ENCODE measurements at regions not wholly inside any gene's neighbourhood (a gene's known extent, or its start where the extent isn't known, plus 50 kb on each side); places are given as distances from the start of the nearest gene placed in this dataset.

DNA sequence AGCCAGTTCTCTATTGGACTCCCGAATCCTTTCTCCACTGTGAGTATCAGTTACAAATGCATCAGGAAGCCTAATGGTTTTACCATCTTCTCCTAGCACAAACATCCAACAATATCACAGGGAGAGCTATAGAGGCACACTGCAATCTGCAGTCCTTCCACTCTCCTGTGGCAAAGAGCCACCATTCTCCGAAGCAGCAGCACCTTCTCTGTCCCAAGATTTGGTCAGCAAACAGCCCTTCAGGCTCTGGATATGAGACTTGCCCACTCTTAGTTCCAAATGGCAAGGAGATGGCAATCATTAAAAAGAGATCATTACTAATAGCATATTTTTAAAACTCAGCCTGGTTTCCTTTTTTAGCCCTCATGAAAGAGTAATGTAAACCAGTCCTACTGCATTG lies 223.4 kb downstream of the HS3ST3A1 start:
- TF ChIP-seq, protein P1, sequence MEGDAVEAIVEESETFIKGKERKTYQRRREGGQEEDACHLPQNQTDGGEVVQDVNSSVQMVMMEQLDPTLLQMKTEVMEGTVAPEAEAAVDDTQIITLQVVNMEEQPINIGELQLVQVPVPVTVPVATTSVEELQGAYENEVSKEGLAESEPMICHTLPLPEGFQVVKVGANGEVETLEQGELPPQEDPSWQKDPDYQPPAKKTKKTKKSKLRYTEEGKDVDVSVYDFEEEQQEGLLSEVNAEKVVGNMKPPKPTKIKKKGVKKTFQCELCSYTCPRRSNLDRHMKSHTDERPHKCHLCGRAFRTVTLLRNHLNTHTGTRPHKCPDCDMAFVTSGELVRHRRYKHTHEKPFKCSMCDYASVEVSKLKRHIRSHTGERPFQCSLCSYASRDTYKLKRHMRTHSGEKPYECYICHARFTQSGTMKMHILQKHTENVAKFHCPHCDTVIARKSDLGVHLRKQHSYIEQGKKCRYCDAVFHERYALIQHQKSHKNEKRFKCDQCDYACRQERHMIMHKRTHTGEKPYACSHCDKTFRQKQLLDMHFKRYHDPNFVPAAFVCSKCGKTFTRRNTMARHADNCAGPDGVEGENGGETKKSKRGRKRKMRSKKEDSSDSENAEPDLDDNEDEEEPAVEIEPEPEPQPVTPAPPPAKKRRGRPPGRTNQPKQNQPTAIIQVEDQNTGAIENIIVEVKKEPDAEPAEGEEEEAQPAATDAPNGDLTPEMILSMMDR (conservative IDR thresholded peaks at IDR 0.05; ENCODE audit: low read depth, low read length) = no peak
- no peak for TF ChIP-seq EZH2 (IDR thresholded peaks at IDR 0.05; ENCODE audit: low read length, unreplicated experiment)
